ENCODE measurements at regions not wholly inside any gene's neighbourhood (a gene's known extent, or its start where the extent isn't known, plus 50 kb on each side); places are given as distances from the start of the nearest gene placed in this dataset.

- TF ChIP-seq ZNF790 (CRISPR knock-in tag; IDR thresholded peaks at IDR 0.05; ENCODE audit: borderline replicate concordance), result no peak
- 0 out of 2 replicates have a peak, but pooled peaks have one; percentile 29 for TF ChIP-seq ZNF878 (CRISPR knock-in tag; IDR thresholded peaks at IDR 0.05)
- peak in 1 of 2 experiments; percentile 75; a peak in 2 of 4 replicates for TF ChIP-seq NR2F1 (CRISPR knock-in tag; IDR thresholded peaks at IDR 0.05)
- no peak for TF ChIP-seq RERE (CRISPR knock-in tag; IDR thresholded peaks at IDR 0.05; ENCODE audit: low read depth)
- TF ChIP-seq ZBTB10 (CRISPR knock-in tag; IDR thresholded peaks at IDR 0.05; ENCODE audit: borderline replicate concordance), result no peak
- no peak for TF ChIP-seq ZNF589 (CRISPR knock-in tag; conservative IDR thresholded peaks at IDR 0.05)
- peak; percentile 88 for TF ChIP-seq FOSL2 (CRISPR knock-in tag; IDR thresholded peaks at IDR 0.05)
- no peak for TF ChIP-seq FOXO4 (CRISPR knock-in tag; conservative IDR thresholded peaks at IDR 0.05)
Measured at GRCh38 chr2:71880846-71881610, 266.6 kb downstream of the CYP26B1 start (continued).

All from HepG2 (cell line).